GM18498 (cell line): ENCODE measurements at regions not wholly inside any gene's neighbourhood (a gene's known extent, or its start where the extent isn't known, plus 50 kb on each side); places are given as distances from the start of the nearest gene placed in this dataset.

Experiments
- ATAC-seq: cut with Tn5 transposase; IDR thresholded peaks from one replicate; pipeline ENCODE4 v1.9.1; 2021; ENCODE audit warnings: mild to moderate bottlenecking, moderate library complexity; ENCODE audit not compliant: unreplicated experiment

- ATAC-seq, result no peak
Observed at GRCh38 chr7:22628112-22628511, 98.9 kb upstream of the IL6 start.

GRCh38 chr7:22627136-22627535, 99.9 kb upstream of the IL6 start:
- ATAC-seq, result no peak

- ATAC-seq, result no peak
Observed at GRCh38 chr7:22625251-22625650, 101.7 kb upstream of the IL6 start.

- ATAC-seq, result no peak
Observed at GRCh38 chr7:22624781-22625180, 102.2 kb upstream of the IL6 start.

- no peak for ATAC-seq
Observed at GRCh38 chr7:22622116-22622785, 104.7 kb upstream of the IL6 start.

- ATAC-seq, result no peak
Observed at GRCh38 chr7:22618528-22618927, 108.5 kb upstream of the IL6 start.

- ATAC-seq, result no peak
Observed at GRCh38 chr7:22617166-22617565, 109.8 kb upstream of the IL6 start.

GRCh38 chr7:22613496-22613895, 113.5 kb upstream of the IL6 start:
- no peak for ATAC-seq

- ATAC-seq, result no peak
Observed at GRCh38 chr7:22612776-22613175, 112.8 kb upstream of the STEAP1B start.

- no peak for ATAC-seq
Observed at GRCh38 chr7:22611758-22612079, 111.7 kb upstream of the STEAP1B start.

- ATAC-seq, result no peak
Observed at GRCh38 chr7:22610951-22611757, 111.2 kb upstream of the STEAP1B start.

GRCh38 chr7:22610263-22610662, 110.3 kb upstream of the STEAP1B start:
- no peak for ATAC-seq

GRCh38 chr7:22607180-22607579, 107.2 kb upstream of the STEAP1B start:
- no peak for ATAC-seq

- ATAC-seq, result no peak
Observed at GRCh38 chr7:22604246-22604645, 104.3 kb upstream of the STEAP1B start.

GRCh38 chr7:22601812-22602565, 102.0 kb upstream of the STEAP1B start:
- ATAC-seq, result no peak

- no peak for ATAC-seq
Observed at GRCh38 chr7:22601408-22601807, 101.4 kb upstream of the STEAP1B start.

GRCh38 chr7:22601003-22601402, 101.0 kb upstream of the STEAP1B start:
- no peak for ATAC-seq

- no peak for ATAC-seq
Observed at GRCh38 chr7:22598318-22598920, 98.4 kb upstream of the STEAP1B start.

- ATAC-seq, result no peak
Observed at GRCh38 chr7:22597844-22598243, 97.9 kb upstream of the STEAP1B start.

GRCh38 chr7:22596763-22597400, 96.9 kb upstream of the STEAP1B start:
- ATAC-seq, result no peak

GRCh38 chr7:22594020-22594419, 94.0 kb upstream of the STEAP1B start:
- no peak for ATAC-seq
